ENCODE measurements at regions not wholly inside any gene's neighbourhood (a gene's known extent, or its start where the extent isn't known, plus 50 kb on each side); places are given as distances from the start of the nearest gene placed in this dataset.
"Not testable (repeated sequence)": the region's sequence is repeated elsewhere in the genome, so short reads cannot be mapped to it uniquely, and the experiment has no call there.

- no peak for DNase-seq
Observed at GRCh38 chr11:116698080-116698479, 74.7 kb downstream of the BUD13 start.

- no peak for DNase-seq
Observed at GRCh38 chr11:116697639-116698038, 75.1 kb downstream of the BUD13 start.

DNA sequence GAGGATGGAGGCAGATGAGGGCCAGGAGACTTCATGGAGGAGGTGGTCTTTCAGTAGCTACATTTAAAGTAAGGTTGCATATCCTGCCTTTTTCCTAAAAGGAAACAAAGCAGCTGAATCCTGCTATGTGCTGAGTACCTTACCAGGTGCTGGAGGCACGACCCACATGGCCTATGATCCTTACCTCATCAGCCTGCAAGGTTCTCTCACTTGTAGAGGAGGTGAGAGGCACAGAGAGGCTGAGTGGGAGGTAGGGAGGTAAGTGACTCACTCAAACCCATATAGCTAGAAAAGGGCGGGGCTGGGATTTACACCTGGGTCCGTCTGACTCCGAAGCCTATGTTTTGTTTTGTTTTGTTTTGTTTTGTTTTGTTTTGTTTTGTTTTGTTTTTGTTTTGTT is 75.8 kb downstream of the BUD13 start:
- no peak for DNase-seq

DNA sequence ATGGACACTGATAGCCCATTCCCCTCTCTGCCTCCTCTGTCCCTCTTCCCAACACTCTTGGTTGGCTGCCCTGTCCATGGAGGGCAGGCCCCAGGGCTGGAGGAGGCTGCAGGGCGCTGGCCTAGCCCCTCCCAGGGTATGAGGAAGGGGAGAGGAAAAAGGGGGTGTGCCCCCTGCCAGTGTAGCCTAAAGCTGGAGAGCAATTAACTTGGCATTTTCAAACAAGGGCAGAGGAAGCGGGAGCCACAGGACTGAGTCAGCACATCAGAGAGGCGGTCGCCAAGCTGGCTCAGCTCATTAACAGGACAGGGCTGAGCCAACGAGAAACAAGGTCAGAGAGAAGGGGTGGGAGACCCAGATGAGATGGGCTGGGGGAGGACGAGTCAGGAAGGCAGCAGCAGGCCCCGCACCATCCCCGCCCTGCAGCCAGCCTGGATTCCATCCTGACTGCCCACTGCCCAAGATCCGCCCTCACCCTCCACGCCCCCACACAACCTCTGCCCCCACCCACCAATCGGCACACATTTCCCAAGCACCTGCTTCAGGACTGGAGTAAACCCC is 76.3 kb downstream of the BUD13 start:
- no peak for DNase-seq

- no peak for DNase-seq
Observed at GRCh38 chr11:116695657-116696254, 77.0 kb downstream of the BUD13 start.

DNA sequence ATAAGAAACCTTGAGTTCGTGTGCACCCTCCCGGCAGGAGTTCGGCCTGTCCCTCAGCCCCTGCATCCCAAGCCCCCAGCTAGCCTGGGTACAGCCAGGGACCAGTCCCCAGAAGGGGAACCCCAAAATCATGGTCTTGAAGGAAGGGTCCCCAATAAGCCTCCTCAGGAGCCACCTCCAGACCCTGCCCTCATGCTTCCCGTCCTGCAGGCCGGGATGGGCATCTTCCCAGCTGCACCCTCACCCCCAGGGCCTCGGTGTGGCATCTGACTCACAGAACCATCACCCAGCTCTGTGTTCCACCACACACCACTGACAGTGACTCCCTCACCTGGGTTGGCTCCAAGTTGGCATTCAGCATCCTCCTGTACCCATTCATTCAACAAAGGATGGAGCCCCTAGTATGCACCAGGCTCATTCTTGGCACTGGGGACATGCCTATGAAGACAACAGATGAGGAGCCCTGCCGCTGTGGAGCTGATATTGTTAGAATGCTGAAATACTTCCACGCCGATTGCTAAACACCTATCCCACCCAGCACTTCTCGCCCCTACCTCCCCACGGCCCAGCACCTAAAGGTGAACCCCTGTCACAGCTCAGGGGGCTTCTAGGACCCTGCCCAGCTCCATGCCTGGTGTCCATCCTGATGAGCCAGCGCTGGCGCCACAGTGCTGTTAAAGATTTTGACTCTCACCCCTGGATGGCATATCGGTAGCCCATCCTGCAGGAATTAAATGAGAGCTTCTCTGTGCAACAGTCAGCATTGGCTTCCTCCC is 77.8 kb downstream of the BUD13 start:
- DNase-seq = no peak

DNA sequence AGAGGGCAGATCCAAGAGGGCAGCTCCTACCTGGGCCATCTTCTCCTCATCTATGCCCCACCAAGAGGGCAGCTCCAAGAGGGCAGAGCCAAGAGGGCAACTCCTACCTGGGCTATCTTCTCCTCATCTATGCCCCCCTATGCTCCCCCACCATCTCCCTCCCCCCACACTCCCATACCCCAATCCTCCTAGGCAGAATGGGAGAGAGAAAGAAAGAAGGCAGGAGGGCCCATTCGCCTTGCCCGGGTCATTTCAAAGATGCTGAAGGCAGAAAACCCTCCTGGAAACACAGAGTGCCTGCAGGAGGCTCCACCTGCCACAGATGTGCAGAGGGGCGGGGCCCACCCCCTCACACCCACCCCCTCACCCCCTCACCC is 78.5 kb downstream of the BUD13 start:
- no peak for DNase-seq

- DNase-seq = no peak
Observed at GRCh38 chr11:116693593-116694348, 79.0 kb downstream of the BUD13 start.

DNA sequence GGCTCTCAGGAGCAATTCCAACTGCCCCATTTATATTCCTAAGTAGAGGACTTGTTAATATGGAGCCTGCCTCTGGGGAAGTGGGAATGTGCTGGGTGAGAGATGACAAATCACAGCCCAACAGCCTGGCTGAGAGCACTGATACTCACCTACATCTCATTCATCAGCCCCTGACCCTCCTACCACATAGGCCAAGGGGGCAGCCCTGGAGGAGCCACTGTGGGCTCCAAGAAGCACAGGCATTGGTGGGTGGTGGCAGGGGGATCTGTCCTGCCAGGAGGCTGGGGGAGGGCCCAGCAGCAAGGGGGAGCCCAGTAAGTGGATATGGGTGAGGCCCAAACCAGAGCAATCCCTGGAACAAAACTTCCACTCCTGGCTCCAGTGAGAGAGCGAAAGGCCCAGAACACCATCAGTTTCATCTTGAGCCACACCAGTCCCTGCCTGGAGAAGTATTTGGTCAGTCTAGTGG is 79.7 kb downstream of the BUD13 start:
- no peak for DNase-seq

GRCh38 chr11:116692318-116693101 is 80.3 kb downstream of the BUD13 start:
- no peak for DNase-seq

- DNase-seq = no peak
Observed at GRCh38 chr11:116691771-116692177, 81.0 kb downstream of the BUD13 start.

GRCh38 chr11:116690611-116691010 is 82.2 kb downstream of the BUD13 start:
- no peak for DNase-seq

DNA sequence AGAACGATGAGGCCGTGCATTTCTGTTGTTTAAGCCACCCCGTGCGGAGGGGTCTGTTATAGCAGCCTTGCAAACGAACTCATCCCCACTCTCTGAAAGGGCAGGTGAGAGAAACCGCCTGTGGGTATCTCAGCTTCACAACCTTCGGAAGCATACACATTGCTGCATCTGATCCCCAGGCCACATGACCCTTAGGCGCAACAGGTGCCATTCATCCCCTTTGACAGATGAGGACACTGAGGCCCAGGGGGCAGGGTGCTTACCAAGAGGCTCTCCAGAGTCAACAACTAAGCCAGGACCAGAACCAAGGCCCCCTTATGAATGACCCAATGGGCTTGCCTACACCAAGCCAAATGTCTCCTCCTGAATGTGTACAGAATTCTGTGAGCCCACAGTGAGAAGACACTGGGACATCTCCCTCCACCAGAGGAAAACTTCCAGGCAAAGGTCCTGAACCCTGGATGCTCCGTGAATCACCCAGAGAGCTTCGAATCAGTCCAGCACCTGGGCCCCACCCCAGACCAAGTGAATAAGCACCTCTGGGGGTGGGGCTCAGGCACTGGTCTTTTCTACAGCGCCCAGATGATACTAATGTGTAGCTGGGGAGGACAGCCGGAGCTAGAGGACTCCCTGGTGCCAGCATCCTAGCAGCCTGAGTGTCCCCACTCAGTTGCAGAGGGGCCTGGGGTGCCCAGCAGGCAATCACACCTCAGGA is 83.2 kb downstream of the BUD13 start:
- DNase-seq = no peak

DNA sequence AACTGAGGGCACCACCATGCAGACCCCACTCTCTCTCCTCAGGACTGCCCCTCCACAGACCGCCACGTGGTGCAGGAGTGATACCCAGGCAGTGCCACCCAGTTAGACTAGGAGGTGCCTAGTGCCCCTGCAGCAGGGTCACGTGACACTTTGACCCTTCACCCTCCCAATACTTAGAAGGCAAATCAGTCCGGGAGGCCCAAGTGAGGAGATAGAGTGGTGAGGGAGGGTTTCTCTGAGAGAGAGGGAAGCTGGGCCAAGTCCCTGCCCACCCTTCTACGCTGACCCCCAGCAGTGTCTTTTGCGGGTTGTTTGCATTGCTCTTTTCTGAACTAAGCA is 84.6 kb downstream of the BUD13 start:
- DNase-seq = no peak

DNA sequence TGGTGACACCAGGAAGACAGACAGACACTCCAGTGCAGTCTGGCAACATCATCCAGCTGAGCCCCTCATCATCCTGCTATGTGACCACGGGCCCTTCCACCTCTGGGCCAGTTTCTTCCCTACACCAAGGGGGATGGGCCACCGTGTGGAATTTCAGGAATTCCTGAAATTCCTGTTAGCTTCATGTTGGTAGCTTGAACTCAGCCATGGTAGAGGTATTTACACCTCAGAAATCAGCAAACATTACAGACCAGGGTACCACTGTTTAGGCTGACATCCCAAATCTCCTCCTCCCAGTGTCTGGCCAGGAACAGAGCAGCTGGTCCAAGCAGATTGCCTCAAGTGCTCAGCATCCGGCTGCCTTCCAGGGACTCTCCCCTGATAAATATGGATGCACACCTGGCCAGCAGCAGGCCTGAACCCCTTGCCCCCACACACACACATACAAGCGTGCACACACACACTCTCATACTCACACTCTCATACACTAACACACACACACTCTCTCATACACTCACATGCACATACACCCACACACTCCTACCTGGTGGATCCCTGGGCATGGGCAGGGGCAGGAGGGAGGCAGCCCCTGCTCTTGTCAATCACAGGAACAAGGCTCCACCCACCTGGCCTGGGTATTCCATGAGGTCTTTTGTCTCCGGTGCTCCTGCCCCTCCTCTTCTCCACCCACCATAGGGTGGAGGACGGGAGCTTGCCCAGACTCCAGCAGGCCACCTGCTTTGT is 85.2 kb downstream of the BUD13 start:
- no peak for DNase-seq

DNA sequence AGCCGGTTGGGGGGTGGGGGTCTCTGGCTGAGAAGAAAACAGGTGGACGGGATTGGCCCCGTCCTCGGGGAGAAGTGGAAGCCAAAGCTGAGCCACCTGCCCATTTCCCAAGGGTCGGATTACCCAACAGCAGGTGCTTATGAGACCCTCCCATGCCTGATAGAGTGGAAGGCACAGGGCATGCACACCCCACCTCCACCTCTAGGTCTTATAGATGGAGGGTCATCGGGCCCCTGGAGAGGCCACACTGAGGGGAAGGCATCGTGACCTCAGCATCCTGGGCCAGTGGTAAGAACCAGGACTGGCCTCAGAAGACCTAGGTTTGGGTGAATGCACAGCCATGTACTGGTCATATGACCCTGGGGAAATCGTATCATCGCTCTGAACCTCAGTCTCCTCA is 85.9 kb downstream of the BUD13 start:
- DNase-seq = no peak

- DNase-seq = no peak
Observed at GRCh38 chr11:116683982-116684381, 88.8 kb downstream of the BUD13 start.

DNA sequence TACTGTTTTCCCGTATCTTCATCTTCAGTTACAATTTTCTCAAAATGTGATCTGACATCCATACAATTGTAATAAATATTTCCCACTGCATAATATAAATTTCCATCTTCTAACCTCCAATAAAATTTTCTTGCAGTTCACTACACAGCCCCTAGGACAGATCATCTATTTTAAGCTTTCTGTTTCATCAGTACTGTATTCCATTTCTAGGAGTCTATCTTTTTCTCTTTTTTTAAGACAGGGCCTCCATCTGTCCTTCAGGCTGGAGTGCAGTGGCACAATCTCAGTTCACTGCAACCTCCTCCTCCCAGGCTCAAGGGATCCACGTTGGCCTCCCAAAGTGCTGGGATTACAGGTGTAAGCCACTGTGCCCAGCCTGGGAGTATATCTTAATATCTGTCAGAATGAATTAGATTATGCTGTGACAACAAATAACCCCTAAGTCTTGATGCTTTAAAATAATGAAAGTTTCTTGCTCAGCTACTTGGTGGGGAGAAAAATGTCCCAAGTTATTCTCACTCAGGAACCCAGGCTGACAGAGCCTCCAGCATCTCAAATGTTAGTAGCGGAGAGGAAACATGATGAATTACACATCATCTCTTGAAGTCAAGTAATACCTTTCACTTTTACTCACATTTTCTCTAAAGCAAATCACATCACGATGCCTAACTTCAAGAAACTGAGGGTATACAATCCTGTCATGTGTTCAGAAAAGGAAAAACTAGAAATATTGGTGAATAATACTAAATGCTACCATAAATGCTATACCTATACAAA is 92.2 kb downstream of the BUD13 start:
- no peak for DNase-seq

GRCh38 chr11:116678887-116679286 is 93.9 kb downstream of the BUD13 start:
- no peak for DNase-seq

DNA sequence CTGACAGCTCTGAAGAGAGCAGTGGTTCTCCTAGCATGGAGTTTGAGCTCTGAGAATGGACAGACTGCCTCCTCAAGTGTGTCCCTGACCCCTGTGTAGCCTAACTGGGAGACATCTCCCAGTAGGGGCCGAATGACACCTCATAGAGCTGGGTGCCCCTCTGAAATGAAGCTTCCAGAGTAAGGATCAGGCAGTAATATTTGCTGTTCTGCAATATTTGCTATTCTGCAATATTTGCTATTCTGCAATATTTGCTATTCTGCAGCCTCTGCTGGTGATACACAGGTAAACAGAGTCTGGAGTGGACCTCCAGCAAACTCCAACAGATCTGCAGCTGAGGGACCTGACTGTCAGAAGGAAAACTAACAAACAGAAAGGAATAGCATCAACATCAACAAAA is 105.5 kb downstream of the BUD13 start:
- DNase-seq = not testable (repeated sequence)

Measured in right hindlimb (tissue), 1 donor.